ENCODE measurements at regions not wholly inside any gene's neighbourhood (a gene's known extent, or its start where the extent isn't known, plus 50 kb on each side); places are given as distances from the start of the nearest gene placed in this dataset.

DNA sequence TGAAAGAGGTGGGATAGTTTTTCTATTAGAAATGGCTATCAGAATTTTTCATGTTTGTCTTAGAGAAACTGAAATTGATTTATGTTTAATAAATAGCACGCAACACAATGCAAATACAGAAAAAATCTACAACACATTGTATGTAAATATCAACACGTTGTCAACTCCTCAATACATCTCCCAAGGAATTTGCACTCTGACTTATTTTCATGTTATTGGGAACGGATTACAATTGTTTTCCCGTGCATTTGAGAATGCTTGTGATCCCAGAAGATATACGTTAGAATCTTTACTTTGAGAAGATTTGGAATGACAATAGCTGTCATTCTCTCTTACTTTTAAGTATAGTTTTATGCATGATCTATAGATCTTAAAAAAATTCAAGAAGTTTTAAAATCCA lies 313.8 kb upstream of the AKR1E2 start:
- DNase-seq (ENCODE audit: extremely low read depth, low read depth): no peak

DNA sequence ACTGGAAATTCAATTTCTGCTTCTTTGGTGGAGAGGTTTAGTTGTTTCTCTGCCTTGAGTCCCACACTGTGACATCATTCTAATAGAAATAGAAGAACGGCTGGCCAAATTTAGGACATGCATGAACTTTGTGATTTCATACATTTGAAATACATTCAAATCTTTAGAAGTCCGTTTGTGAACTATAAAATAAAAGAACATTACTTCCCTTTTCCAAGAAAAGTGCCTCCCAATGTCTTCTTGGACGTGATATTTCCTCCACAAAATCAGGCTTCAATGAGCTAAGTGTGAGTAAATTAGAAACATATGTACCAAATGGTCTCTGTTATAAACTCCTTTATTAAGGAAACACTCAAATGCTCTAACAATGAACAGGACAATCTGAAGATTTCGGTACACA lies 314.5 kb upstream of the AKR1E2 start:
- no peak for DNase-seq (ENCODE audit: extremely low read depth, low read depth)

DNA sequence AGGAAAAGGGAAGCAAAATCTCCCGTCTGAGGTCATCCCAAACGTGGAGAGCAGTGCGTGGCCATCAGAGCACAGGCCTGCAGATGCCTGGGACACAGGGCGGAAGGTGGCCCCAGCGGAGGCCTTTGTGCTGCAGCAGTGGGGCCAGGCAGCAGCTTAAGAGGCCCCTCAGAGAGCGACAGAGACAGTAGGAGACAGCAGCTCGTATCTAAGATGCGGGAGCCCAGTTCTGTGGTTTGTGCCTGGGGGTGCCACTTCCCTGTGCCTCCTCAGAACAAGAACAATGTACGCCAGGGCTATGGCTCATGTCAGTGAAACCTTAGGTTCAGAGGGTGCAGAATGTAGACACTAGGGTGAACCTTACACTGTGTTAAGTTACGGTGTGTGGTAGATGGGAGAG lies 316.6 kb upstream of the AKR1E2 start:
- no peak for DNase-seq (ENCODE audit: extremely low read depth, low read depth)

DNA sequence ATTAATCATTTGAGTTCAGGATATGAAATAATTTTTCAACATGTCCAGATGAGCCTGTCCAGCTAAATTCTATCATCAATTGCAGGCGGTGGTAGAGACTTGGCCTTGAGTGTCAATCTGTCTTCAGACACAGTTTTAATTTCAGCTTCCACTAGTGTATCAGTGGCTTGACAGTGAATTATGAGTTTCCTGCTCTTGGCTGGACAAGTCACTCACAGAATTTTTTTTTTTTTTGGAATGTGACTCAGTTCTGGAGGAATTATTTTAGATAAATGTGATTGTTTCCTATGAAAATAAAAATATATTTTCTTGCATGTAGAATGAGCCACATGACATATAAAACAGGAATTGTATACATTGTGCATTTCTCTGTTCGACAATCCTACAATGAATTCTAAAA lies 319.9 kb upstream of the AKR1E2 start:
- no peak for DNase-seq (ENCODE audit: extremely low read depth, low read depth)

DNA sequence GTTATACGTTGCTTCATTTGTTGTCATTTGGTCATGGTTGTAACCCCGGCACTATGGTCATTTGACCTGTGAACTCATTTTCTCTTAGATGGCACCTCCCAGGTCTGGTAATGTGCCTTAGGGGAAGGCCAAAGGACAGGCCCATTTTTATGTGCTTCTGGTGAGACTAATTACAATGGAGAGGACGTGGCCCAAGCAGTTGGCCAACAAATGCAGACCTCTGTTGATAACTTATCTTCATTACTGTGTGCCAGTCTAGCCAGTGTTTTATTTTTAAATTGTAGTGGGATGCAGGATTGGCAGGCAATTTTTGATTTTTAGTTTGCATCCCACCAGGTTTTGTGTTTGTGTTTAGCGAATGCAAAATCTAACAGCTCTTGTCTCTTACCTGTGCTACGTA lies 321.5 kb upstream of the AKR1E2 start:
- DNase-seq (ENCODE audit: extremely low read depth, low read depth): no peak

DNA sequence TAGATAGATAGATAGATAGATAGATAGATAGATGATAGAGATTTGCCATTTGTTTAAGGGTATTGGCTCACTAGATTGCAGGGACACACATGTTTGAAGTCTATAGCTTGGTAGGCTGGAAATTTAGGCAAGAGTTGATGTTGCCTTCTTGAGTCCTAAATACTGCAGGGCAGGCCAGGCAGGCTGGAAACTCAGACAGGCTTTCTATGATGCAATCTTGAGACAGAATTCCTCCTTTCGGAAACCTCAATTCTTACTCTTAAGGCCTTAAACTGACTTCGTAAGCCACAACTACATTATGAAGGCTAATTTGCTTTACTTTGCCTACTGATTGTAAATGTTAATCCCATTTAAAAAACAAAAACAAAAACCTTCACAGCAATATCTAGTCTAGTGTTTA lies 322.9 kb upstream of the AKR1E2 start:
- no peak for DNase-seq (ENCODE audit: extremely low read depth, low read depth)

DNA sequence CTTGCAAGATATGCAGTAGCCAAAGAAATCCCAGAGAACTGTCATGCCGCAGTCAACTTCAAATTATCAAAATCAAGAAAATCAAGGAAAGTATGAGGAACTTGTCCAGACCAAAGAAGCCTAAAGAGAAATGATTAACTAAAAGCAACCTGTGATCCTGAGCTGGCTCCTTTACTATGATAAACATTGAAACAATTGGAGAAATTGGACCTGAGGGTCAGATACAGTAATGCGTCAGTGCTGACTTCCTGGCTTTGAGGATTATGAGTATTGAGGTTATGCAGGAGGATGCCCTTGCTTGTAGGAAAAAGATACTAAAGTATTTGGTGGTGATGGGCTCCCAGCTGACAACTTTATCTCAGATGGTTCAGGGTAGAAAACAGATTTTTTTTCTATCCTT lies 324.7 kb upstream of the AKR1E2 start:
- no peak for DNase-seq (ENCODE audit: extremely low read depth, low read depth)

DNA sequence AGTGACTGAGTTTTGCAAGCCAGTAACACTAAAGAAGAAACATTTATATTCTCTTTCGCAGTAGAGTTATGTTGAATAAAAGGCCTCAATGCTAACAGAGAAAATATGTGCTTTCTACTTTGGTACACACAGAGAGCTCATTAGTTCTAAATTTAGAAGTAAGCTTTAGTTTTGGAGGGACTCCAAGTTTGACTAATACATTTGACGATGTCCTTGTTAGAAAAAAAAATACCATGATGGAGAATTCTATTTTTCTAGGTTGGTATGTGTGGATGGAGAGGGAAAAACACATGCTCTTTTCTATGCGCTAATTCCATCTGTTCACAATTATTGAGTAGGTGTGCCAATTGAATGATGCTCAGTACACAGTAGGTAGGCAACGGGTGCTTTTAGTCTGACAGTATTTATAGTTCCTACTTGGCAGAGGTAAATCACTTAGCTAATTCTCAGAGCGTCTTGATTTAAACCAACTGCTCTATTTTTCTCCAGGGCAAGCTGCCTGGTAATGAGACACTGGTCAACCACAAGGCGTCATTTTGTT lies 327.2 kb upstream of the AKR1E2 start:
- no peak for DNase-seq (ENCODE audit: extremely low read depth, low read depth)

DNA sequence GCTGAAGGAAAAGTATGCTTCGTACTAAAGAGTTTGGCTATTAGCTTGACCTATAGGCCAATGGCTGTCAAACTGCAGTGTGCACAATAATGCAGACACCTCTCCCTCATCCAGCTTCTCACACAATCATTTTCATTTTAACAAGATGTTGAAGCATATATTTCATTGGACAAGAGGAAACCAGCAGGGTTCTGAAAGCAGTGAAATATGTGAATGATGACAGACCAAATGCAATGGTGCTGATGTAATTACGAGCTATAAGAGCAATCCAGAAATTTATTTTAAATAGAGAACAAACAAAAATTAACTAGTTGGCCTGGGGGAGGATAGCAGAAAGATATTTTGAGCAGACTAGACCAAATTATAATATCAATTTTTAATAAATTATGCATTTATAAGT lies 331.5 kb upstream of the AKR1E2 start:
- DNase-seq (ENCODE audit: extremely low read depth, low read depth): no peak

DNA sequence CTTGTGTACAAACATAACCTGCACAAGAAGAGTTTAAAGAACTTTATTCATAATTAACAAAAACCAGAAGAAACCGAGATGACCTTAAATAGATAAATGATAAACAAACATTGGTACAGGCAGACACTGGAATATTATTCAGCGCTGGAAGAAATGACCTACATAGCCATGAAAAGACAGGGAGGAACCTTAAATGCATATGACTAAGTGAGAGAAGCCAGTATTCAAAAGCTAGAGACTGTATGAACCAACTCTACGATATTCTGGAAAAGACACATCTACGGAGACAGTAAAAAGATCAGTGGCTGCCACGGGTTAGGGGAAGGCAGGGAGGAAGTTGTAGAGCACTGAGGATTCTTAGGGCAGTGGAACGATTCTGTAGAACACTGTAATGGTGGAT lies 333.8 kb upstream of the AKR1E2 start:
- DNase-seq (ENCODE audit: extremely low read depth, low read depth): no peak

DNA sequence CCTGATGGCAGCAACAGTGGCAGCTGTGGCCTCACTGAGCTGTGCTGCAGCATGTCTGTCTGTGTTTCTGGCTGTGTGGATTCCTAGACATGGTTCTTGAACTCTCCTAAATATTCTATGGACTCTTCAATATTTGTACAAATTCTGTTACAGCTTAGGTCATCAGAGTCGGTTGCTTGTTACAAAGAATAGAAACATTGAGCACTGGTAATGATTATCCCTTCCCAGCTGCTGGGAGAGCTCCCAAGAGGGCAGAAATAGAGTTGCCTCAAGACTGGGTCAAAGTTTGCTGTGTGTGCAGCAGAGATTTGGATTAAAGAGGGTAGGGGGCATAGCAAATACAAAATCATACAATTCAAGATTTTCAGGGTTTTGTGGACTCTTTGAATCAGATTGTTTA lies 337.1 kb upstream of the AKR1E2 start:
- DNase-seq (ENCODE audit: extremely low read depth, low read depth): no peak

DNA sequence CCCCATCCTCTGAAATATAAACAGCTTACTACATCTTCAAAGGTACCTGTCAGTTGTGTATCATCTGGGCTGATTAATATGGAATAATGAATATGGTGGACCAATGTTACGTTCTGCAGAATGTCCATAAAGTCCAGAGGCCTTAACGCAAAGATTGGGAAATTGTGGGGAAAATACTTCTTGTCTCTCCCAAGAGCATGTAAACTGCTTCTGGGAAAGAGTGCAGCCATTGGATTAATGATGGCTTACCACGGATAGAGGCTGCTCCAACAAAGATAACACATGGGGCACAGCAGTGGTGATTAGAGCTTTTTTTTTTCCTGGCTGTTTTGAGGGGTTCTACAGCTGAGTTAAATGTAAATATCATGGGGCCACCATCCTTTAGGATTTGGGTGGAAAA lies 340.4 kb upstream of the AKR1E2 start:
- DNase-seq (ENCODE audit: extremely low read depth, low read depth): no peak

DNA sequence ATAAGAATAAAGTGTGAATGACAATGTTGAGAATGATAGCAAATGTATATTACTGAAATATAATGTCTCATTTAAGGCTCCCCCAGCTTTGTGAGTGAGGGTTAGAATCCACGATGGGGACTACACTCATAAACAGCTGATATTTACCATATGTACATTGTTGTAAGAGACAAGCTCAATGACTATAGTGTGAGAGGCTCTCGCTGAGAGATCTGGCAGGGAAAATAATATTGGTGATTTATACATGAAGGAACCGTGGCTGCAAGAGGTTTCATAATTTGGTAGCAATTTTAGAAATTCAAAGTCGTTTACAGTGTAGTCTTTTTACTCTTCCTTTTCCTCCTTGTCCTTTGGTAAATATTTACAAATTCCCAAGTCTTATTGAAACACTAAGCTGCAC lies 342.2 kb upstream of the AKR1E2 start:
- DNase-seq (ENCODE audit: extremely low read depth, low read depth): no peak

DNA sequence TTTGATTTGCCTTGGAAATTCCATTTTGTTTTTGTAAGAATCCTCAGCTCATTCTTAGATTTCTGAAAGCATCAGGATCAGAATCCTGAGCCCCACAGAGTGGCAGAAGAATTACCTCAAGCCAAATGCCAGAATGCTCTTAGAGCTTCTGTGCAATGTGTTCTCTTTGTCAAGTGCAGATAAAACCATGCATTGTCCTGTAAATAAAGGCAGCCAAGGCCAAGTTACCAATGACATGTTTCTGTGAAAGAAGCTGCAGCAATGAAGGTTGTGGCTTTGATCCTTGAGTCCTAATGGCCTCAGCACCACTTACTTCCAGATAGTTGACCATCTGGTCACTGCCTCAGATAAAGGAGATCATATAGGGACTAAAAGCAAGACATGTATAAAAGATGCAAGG lies 343.3 kb upstream of the AKR1E2 start:
- DNase-seq (ENCODE audit: extremely low read depth, low read depth): no peak

DNA sequence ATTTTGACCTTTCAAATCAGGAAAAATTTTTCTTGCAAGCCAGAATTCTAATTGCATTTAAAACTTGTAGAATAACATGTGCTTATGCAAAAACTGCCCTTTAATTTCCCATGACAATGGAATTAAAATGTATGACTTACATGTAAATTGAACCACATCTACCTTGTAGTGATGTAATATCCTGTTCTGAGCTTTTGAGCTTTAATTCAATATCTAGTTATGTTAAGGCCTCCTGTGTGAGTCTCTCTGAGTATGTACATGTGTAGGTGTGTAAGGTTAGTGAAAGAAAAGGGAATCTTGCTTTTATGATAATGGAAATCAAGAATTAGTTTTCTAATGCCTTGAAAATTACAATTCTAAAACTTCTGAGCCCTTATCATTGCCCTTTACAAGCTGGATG lies 344.8 kb upstream of the AKR1E2 start:
- DNase-seq (ENCODE audit: extremely low read depth, low read depth): no peak

DNA sequence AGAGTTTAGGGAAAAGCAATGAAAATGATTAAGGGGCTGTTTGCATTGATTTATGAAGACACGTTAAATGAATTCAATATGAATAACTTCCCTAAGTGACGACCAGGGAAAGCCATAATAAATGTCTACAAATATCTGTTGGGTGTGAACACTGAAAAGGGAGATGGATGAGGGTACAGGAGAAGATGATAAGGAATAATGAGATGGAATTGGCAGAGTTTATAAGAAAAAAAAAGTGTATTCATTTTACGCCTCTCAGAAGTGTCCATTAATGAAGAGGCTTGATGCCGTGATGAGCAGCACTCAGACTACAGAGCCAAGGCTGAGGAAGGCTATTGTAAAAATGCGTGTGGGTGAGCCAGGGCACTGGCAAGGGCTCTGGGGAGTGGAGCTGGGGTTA lies 346.7 kb upstream of the AKR1E2 start:
- no peak for DNase-seq (ENCODE audit: extremely low read depth, low read depth)

DNA sequence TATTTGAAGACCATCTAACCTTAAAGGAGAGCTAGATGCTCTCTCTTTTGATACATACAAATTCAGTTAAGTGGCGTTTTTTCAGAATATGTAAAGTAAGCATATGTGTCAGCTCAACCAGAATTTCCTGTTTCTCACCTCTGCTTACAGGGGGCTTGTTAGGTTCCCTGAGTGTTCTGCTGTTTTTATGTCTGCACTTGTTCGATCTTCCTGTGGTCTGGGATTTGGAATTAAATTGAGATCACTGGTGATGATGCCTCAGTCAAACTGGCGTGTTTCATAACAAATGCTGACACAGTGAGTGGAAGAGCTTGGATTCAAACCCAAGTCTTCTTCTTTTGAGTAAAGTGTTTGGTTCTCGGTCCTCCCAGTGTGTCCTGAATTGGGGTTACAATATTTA lies 348.3 kb upstream of the AKR1E2 start:
- no peak for DNase-seq (ENCODE audit: extremely low read depth, low read depth)

DNA sequence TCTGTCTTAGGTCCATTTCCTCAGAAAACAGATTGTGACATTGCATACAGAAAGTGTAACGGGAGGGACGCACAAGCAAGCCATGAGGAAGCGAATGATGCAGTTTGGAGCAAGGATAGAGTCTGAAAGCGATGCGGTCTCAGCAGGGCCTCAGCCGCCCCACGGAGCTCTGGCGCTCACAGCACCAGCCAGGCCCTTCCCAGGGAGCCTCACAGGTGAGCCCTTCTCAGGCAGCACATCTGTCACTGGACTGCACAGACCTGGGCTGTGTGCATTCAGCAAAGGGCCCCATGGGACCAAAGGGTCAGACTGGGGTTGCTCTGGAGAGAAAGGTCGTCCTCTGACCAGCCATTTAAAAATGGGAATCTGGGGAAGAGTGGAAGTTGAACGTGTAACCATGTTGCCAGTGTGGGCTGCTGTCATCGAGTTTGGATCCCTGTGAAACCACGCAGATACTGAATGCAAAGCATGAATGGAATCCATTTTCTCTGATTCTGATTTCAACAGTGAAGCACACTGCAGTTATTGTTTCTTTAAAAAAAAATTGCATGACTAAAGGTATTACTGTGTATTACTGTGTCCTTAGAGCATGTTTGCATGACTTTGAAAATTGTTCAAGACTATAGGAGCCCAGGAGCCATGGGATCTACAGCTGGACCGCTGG lies 350.0 kb upstream of the AKR1E2 start:
- DNase-seq (ENCODE audit: extremely low read depth, low read depth): no peak

DNA sequence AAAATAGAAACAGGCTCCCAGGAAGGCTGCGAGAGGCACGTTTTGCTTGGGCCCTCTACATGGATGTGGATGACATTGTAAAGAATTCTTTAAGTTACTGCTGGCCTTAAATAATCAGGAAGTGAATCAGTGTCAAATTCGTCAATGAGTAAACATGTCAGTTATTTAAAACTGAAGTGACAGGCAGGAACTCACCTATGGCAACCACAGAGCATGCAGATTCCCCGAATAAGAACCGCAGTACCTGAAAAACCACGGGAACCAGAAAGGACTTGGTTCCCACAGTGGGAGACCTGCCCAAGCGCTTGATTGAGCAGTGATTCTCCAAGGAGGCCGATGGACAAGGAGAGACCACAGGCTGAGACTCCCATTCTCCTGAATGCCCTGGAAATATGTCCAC lies 351.2 kb upstream of the AKR1E2 start:
- DNase-seq (ENCODE audit: extremely low read depth, low read depth): no peak

DNA sequence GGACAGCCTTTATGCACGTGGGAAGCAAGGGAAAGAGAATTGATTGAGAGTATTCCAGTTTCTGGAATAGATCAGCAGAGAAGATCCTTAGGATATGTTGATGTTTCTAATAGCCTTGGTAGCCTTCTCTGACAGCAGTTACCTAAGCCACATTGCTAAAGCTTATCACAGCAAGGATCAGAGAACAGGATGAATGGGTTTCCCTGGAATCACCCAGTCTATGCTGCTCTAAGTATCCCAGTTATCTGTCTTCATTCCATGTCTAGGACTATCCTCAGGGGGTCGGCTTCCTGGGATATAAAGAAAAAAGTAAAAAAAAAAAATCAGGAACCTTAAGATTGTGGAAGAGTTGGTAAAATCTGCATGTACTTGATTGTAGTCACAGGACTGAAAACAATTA lies 352.0 kb upstream of the AKR1E2 start:
- DNase-seq (ENCODE audit: extremely low read depth, low read depth): no peak

DNA sequence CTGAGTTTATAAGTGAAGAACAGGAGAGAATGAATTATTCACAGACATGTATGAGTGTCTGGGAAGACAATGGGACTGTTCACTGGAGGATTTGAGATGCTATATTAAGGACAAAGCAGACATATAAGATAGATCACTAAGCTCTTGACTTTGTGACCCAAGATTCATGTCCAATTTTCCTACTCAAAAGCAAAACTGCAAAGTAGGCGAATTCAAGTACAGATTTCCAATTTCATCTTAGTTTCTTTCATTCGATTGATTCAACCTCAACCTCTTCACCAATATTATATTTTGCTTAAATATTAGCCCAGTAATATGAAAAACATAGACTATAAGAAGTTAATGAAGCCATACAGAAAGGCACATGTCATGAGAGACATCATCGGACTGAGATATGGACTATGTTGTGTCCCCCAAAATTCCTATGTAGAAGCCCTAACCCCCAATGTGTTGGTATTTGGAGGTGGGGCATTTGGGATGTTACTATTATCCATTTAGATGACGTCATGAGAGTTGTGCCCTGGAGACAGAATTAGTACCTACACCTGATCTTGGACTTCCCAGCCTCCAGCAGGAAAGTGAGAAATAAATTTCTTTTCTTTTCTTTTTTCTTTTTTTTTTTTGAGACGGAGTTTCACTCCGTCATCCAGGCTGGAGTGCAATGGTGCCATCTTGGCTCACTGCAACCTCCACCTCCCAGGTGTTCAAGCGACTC lies 353.7 kb upstream of the AKR1E2 start:
- no peak for DNase-seq (ENCODE audit: extremely low read depth, low read depth)

DNA sequence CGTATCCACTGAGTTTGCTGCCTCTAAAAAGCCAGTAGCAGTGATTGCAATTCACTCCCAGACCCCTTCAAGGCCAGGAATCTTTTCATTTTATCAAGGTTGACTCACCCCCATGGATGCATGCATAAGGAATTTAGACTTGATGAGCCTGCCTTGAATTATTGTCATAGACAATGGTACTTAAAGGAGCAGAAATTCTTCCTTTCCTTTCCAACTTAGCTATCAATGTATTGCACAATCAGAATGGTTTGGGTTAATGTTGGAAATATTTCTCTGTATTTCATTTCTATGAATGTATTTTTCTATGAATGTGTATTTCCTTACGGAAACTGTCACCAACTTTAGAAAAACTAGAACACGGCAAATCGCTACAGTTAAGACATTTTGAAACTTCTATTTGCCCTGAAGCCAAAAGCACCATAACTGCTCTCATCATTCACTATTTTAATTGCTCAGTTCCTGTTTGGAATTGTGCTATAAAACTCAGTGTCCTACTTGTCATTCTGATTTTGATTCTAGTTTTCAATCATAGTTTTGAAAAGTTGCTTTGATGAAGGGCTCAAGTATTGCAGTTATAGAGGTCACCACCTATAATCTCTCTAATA lies 355.7 kb upstream of the AKR1E2 start:
- no peak for DNase-seq (ENCODE audit: extremely low read depth, low read depth)

Data from NCI-H460 (cell line).